B cell (primary cell): ENCODE measurements at regions not wholly inside any gene's neighbourhood (a gene's known extent, or its start where the extent isn't known, plus 50 kb on each side); places are given as distances from the start of the nearest gene placed in this dataset.

Experiments used
- EZH2 ChIP-seq: IDR thresholded peaks from 2 replicates; pipeline ENCODE4 v1.6.1; 2012; ENCODE audit warnings: borderline replicate concordance, low read depth, mild to moderate bottlenecking, moderate library complexity, low read length; ENCODE audit not compliant: insufficient read depth, poor library complexity, severe bottlenecking
- TF ChIP-seq, protein P1 (sequence below): fragments of 200-600 bp; IDR thresholded peaks from one replicate; pipeline ENCODE4 v1.8.0; 2022; ENCODE audit warnings: antibody characterized with exemption, mild to moderate bottlenecking

DNA sequence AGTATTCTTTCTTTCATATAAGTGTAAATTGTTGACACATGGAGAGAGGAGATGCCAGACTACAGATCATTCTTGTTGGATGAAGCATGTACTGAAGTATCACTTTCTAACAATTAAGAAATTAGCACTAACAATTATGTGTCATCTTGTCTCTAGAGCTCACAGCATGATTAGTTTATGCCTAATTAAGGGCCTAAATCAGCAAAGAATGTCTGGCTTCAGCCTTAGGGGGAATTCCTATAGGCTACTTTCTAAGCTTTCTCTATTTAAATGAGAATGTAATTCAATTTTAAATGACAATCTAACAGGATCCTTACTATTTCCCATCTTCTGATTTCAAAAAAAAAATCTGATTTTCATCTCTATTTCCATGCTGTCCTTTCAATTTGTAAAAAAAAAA is 371.0 kb downstream of the EPHA7 start:
- TF ChIP-seq, protein P1, sequence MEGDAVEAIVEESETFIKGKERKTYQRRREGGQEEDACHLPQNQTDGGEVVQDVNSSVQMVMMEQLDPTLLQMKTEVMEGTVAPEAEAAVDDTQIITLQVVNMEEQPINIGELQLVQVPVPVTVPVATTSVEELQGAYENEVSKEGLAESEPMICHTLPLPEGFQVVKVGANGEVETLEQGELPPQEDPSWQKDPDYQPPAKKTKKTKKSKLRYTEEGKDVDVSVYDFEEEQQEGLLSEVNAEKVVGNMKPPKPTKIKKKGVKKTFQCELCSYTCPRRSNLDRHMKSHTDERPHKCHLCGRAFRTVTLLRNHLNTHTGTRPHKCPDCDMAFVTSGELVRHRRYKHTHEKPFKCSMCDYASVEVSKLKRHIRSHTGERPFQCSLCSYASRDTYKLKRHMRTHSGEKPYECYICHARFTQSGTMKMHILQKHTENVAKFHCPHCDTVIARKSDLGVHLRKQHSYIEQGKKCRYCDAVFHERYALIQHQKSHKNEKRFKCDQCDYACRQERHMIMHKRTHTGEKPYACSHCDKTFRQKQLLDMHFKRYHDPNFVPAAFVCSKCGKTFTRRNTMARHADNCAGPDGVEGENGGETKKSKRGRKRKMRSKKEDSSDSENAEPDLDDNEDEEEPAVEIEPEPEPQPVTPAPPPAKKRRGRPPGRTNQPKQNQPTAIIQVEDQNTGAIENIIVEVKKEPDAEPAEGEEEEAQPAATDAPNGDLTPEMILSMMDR, result no peak
- no peak for TF ChIP-seq EZH2
